Upper lobe of left lung (tissue), 6 donors: ENCODE measurements at regions not wholly inside any gene's neighbourhood (a gene's known extent, or its start where the extent isn't known, plus 50 kb on each side); places are given as distances from the start of the nearest gene placed in this dataset.
A peak's percentile ranks its signal among the peaks of the same experiment; 100 is the strongest.
"Not testable (repeated sequence)": the region's sequence is repeated elsewhere in the genome, so short reads cannot be mapped to it uniquely, and the experiment has no call there.

ENCODE experiments used
- ATAC-seq, 2 donors: fragments of 200-7000 bp; cut with Tn5 transposase; one replicate each; pipeline ENCODE4 v1.9.1; 2022; ENCODE audit warnings: mild to moderate bottlenecking in 2 of 2, moderate library complexity in 2 of 2; ENCODE audit not compliant: low FRiP score in 2 of 2
- DNase-seq, 2 donors: peaks; one replicate each; pipeline ENCODE4 v3.0.0-alpha.2; 2019 to 2020
- H3K27ac ChIP-seq, 4 donors: fragments of 200-600 bp; sonication (generic); one replicate each; pipeline ENCODE4 v1.5.1; 2016 to 2019
- H3K27me3 ChIP-seq, 4 donors: fragments of 200-600 bp; sonication (generic); one replicate each; pipeline ENCODE4 v1.5.1; 2017 to 2019
- H3K36me3 ChIP-seq, 4 donors: fragments of 200-600 bp; sonication (generic); one replicate each; pipeline ENCODE4 v1.5.1; 2016 to 2019
- H3K4me1 ChIP-seq, 4 donors: fragments of 200-600 bp; sonication (generic); one replicate each; pipeline ENCODE4 v1.5.1; 2018 to 2019
- H3K4me3 ChIP-seq, 4 donors: fragments of 200-600 bp; sonication (generic); one replicate each; pipeline ENCODE4 v1.5.1; 2017 to 2019; ENCODE audit warnings: mild to moderate bottlenecking in 2 of 4, moderate library complexity in 1 of 4
- H3K9me3 ChIP-seq, 4 donors: fragments of 200-600 bp; sonication (generic); one replicate each; pipeline ENCODE4 v1.5.1; 2018 to 2019
- EP300 ChIP-seq, 4 donors: sonication (generic); formaldehyde crosslinking; IDR thresholded peaks; one replicate each; pipeline ENCODE4 v1.5.1; 2017; ENCODE audit warnings: antibody characterized with exemption in 4 of 4, control low read depth in 2 of 4
- POLR2A ChIP-seq, 4 donors: fragments of 450-650 bp; IDR thresholded peaks; one replicate each; pipeline ENCODE4 v1.5.1; 2016 to 2017; ENCODE audit warnings: antibody characterized with exemption in 4 of 4, mild to moderate bottlenecking in 2 of 4
- POLR2AphosphoS5 ChIP-seq, 2 donors: sonication (generic); formaldehyde crosslinking; IDR thresholded peaks; one replicate each; pipeline ENCODE4 v1.5.1; 2017; ENCODE audit warnings: antibody characterized with exemption in 2 of 2
- whole genome bisulfite sequencing, 2 donors: methylation state at CpG; one replicate each; pipeline ENCODE4 v1.1.5; 2017 to 2018; 5-methylcytosine and 5-hydroxymethylcytosine counted together
- TF ChIP-seq, protein P1 (sequence below), 6 experiments: fragments of 450-650 bp in 4 of 6; fragments of 200-600 bp in 2 of 6; sonication (generic) in 2 of 6; IDR thresholded peaks; one replicate each; pipeline ENCODE4 v1.5.1; 2016 to 2019; ENCODE audit warnings: antibody characterized with exemption in 6 of 6
- donor health status: DM: no; HTN: no; CAD: no; lungs with moderate emphysema.
- donor health status: DM: no; HTN: yes; CAD: no; lungs with severe emphysema.

DNA sequence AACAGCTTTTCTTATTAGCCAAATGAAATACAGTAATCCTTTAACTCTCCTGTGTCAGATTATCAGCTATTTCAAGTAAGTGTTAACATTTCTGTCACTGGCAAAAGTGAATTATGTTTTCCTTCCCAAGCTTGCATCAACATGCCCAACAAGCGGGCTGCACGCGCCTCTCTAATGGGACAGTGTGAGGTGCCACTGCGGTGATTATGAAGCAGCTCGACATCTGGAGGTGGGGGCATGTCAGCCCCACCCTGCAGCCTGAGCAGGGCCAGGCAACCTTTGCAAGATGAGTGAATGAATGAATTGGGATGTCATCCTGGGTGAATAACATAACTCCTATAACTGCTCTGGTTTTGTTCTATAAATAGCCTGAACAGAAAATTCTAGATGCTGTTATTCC lies 301.4 kb downstream of the ZNF326 start:
- DNase-seq (peak in 1 of 2 donors; percentile 5), ATAC-seq (no peak)
- Histone ChIP-seq H3K27me3 (no peaks in the 10 kb centered on the region), H3K27ac (no peak overlapping the region), H3K36me3 (no peaks in the 10 kb centered on the region), H3K4me1 (no peaks in the 10 kb centered on the region), H3K4me3 (no peak overlapping the region), H3K9me3 (no peaks in the 10 kb centered on the region)
- TF ChIP-seq, protein P1, sequence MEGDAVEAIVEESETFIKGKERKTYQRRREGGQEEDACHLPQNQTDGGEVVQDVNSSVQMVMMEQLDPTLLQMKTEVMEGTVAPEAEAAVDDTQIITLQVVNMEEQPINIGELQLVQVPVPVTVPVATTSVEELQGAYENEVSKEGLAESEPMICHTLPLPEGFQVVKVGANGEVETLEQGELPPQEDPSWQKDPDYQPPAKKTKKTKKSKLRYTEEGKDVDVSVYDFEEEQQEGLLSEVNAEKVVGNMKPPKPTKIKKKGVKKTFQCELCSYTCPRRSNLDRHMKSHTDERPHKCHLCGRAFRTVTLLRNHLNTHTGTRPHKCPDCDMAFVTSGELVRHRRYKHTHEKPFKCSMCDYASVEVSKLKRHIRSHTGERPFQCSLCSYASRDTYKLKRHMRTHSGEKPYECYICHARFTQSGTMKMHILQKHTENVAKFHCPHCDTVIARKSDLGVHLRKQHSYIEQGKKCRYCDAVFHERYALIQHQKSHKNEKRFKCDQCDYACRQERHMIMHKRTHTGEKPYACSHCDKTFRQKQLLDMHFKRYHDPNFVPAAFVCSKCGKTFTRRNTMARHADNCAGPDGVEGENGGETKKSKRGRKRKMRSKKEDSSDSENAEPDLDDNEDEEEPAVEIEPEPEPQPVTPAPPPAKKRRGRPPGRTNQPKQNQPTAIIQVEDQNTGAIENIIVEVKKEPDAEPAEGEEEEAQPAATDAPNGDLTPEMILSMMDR (IDR thresholded peaks at IDR 0.05), result no peak
- TF ChIP-seq EP300 (IDR thresholded peaks at IDR 0.05), result no peak
- TF ChIP-seq POLR2AphosphoS5 (IDR thresholded peaks at IDR 0.05), result no peak
- TF ChIP-seq POLR2A (IDR thresholded peaks at IDR 0.05), result no peak
- WGBS, 2 donors, result 88 to 91% methylated on average over 4 to 5 of the region's 5 CpGs

DNA sequence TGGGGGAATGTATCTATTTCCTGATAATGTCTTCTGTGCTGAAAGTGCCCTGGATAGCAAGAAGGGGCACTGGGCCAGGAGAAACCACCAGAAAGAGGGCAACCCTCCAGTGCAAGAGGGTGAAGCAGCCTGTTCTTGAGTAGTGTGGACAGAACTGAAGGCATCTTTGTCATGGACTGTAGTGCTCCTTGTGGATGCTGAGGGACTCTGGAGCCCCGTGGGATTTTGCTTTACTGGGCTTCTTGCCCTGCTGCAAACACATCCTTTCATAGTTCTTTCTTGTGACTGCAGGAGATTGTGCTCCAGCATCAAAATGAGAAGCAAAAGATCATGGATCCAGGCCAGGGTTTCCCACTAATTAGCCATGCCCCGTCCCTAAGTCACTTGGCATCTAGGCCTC lies 300.6 kb downstream of the ZNF326 start:
- Histone ChIP-seq H3K27me3 (no peaks in the 10 kb centered on the region), H3K9me3 (no peaks in the 10 kb centered on the region), H3K27ac (no peak overlapping the region), H3K4me1 (no peaks in the 10 kb centered on the region), H3K4me3 (no peak overlapping the region), H3K36me3 (no peaks in the 10 kb centered on the region)
- ATAC-seq (no peak), DNase-seq (no peak)
- no peak for TF ChIP-seq POLR2A (IDR thresholded peaks at IDR 0.05)
- TF ChIP-seq, protein P1 (IDR thresholded peaks at IDR 0.05), result no peak
- no peak for TF ChIP-seq EP300 (IDR thresholded peaks at IDR 0.05)
- TF ChIP-seq POLR2AphosphoS5 (IDR thresholded peaks at IDR 0.05), result no peak
- 66 to 73% methylated on average over 2 of the region's 2 CpGs for WGBS, 2 donors

DNA sequence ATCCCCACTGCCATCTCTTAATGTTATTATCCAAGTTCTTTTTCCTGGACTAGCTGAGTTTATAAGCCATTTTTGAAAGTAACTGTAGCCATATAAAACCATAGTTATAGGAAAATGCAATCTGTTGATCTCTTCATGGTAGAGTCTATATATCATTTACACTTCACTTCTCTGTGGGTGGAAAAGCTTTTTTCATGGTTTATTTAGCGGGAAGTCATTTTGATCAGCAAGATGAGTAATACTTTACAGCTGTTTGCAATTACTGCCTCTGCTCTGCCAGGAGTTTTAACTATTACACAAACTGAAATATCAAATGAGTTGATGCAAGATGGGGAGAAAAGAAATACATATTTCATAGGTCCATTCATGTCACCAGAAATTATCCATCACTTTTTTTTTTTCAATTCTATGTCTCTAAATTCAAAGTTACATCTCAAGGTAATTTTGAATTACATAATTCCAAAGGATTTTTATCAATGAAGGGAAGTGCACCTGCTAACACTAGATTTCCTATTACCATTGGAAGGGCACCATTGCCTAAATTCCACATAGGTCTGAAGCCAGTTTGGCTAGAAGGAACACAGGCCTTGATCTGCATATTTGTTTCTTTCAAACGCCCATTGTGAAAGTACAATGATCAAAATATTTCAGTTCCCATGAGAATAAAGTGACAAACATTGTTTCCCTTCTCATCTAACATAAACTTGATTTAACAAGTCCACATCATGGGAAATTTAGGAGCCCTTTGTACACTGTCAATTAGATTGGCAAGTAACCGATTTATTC lies 296.7 kb downstream of the ZNF326 start:
- 77 to 83% methylated on average over 3 of the region's 3 CpGs for WGBS, 2 donors
- peak in 1 of 2 donors; percentile 36 for ATAC-seq

DNA sequence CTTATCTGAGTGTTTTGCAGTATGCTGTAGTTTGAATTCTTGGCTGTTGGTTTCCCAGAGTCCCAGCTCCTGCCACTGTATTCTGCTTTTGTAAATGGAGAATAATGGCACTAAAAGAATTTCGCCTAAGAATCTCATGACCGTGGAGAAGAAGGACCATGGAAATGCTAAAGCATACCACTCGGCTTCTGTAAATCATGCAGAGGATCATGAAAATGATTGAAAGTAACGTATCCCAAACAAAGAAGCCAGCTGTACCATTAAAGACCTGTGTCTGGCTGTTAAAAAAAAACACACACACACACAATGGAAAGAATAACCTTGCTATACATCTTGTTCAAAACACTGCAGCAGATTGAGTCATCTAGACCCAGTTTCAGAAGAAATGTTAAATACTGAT lies 287.9 kb downstream of the ZNF326 start:
- Histone ChIP-seq H3K36me3 (no peaks in the 10 kb centered on the region), H3K4me1 (no peaks in the 10 kb centered on the region), H3K9me3 (no peaks in the 10 kb centered on the region), H3K27ac (no peak overlapping the region), H3K4me3 (no peak overlapping the region), H3K27me3 (no peaks in the 10 kb centered on the region)
- ATAC-seq (no peak), DNase-seq (no peak)
- TF ChIP-seq, protein P1 (IDR thresholded peaks at IDR 0.05), result no peak
- TF ChIP-seq POLR2AphosphoS5 (IDR thresholded peaks at IDR 0.05), result no peak
- TF ChIP-seq EP300 (IDR thresholded peaks at IDR 0.05), result no peak
- no peak for TF ChIP-seq POLR2A (IDR thresholded peaks at IDR 0.05)
- WGBS, 2 donors, result 77% methylated on average over 4 of the region's 4 CpGs

More for the DNA sequence above, 296.7 kb downstream of the ZNF326 start:
- no peaks in the 10 kb centered on the region for H3K4me1 ChIP-seq
- no peak for TF ChIP-seq POLR2A (IDR thresholded peaks at IDR 0.05)
- no peak for TF ChIP-seq POLR2AphosphoS5 (IDR thresholded peaks at IDR 0.05)
- no peak for TF ChIP-seq EP300 (IDR thresholded peaks at IDR 0.05)
- TF ChIP-seq, protein P1 (IDR thresholded peaks at IDR 0.05), result no peak
- no peak overlapping the region for H3K27ac ChIP-seq
- H3K4me3 ChIP-seq, result no peak overlapping the region
- no peaks in the 10 kb centered on the region for H3K27me3 ChIP-seq
- no peaks in the 10 kb centered on the region for H3K9me3 ChIP-seq
- no peak for DNase-seq
- H3K36me3 ChIP-seq, result no peaks in the 10 kb centered on the region

DNA sequence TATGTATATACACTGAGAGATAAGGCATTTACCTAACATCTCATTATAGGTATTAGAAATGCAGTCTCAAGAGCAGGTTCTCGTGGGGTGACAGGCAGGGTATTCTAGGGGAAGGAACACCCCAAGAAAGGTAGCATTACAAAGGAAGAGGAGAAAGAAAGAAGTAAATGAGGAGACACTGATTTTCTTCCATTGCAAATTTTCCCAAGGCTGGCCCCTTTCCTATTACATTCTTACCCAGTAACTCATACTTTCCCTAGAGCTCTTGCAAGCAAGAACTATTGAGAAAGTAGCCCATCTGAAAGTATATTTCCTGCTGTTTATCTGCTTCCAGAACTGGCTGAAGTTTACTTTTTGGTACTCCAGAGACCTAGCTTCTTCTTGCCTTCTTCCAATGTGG lies 287.0 kb downstream of the ZNF326 start:
- H3K36me3 ChIP-seq, H3K27ac ChIP-seq, ATAC-seq, H3K27me3 ChIP-seq, H3K9me3 ChIP-seq, H3K4me1 ChIP-seq, DNase-seq, H3K4me3 ChIP-seq: not testable (repeated sequence)
- WGBS, 2 donors, result 70 to 81% methylated on average over 1 of the region's 1 CpG
